HL-60 (cell line): ENCODE measurements at regions not wholly inside any gene's neighbourhood (a gene's known extent, or its start where the extent isn't known, plus 50 kb on each side); places are given as distances from the start of the nearest gene placed in this dataset.

Source experiments
- CTCF ChIP-seq: IDR thresholded peaks from one replicate; pipeline ENCODE4 v1.5.1; 2011; ENCODE audit warnings: low read length, control low read depth, inconsistent platforms; ENCODE audit not compliant: insufficient read depth
- GABPA ChIP-seq: IDR thresholded peaks from 2 replicates; pipeline ENCODE4 v1.6.1; 2012; ENCODE audit warnings: low read depth
- POLR2AphosphoS5 ChIP-seq: IDR thresholded peaks from 2 replicates; pipeline ENCODE4 v1.6.1; 2012; ENCODE audit warnings: low read depth
- REST ChIP-seq: IDR thresholded peaks from 2 replicates; pipeline ENCODE4 v1.6.1; 2012; ENCODE audit warnings: low read depth; ENCODE audit not compliant: insufficient replicate concordance
- SPI1 ChIP-seq: IDR thresholded peaks from 2 replicates; pipeline ENCODE4 v1.6.1; 2012; ENCODE audit warnings: low read depth, mild to moderate bottlenecking, borderline replicate concordance

- TF ChIP-seq CTCF, result no peak
- TF ChIP-seq GABPA, result no peak
- no peak for TF ChIP-seq REST
- no peak for TF ChIP-seq SPI1
- TF ChIP-seq POLR2AphosphoS5, result no peak
These were observed 204.8 kb upstream of the RSPO3 start for GRCh38 chr6:126913651-126914050.
